ENCODE measurements at regions not wholly inside any gene's neighbourhood (a gene's known extent, or its start where the extent isn't known, plus 50 kb on each side); places are given as distances from the start of the nearest gene placed in this dataset.

GRCh38 chr17:6893382-6894205 is 62.1 kb upstream of the TEKT1 start:
- DNase-seq (ENCODE audit: insufficient read length, low spot score) (no peak), FAIRE-seq (no peak)
- no peak for TF ChIP-seq POLR2A (IDR thresholded peaks at IDR 0.05; ENCODE audit: low read depth, low read length)
- no peak for TF ChIP-seq POU2F2 (IDR thresholded peaks at IDR 0.05; ENCODE audit: low read depth, low read length)
- no peak for TF ChIP-seq PAX5 (IDR thresholded peaks at IDR 0.05; ENCODE audit: insufficient read depth, low read length, severe bottlenecking)
- no peak for TF ChIP-seq SPI1 (IDR thresholded peaks at IDR 0.05; ENCODE audit: low read depth, low read length)
- no peak for TF ChIP-seq POLR2AphosphoS5 (IDR thresholded peaks at IDR 0.05; ENCODE audit: low read depth, low read length)
- no peak for TF ChIP-seq TAF1 (IDR thresholded peaks at IDR 0.05; ENCODE audit: low read depth, low read length)

- DNase-seq (ENCODE audit: insufficient read length, low spot score) = peak; percentile 32
- TF ChIP-seq POLR2AphosphoS5 (IDR thresholded peaks at IDR 0.05; ENCODE audit: low read depth, low read length) = no peak
- no peak for TF ChIP-seq SPI1 (IDR thresholded peaks at IDR 0.05; ENCODE audit: low read depth, low read length)
- no peak for TF ChIP-seq PAX5 (IDR thresholded peaks at IDR 0.05; ENCODE audit: insufficient read depth, low read length, severe bottlenecking)
- TF ChIP-seq POU2F2 (IDR thresholded peaks at IDR 0.05; ENCODE audit: low read depth, low read length) = no peak
- TF ChIP-seq TAF1 (IDR thresholded peaks at IDR 0.05; ENCODE audit: low read depth, low read length) = no peak
- no peak for TF ChIP-seq POLR2A (IDR thresholded peaks at IDR 0.05; ENCODE audit: low read depth, low read length)
- FAIRE-seq = no peak
These were observed 62.6 kb upstream of the TEKT1 start for GRCh38 chr17:6894206-6894528.

GRCh38 chr17:6901086-6901485 is 69.6 kb upstream of the TEKT1 start:
- TF ChIP-seq PAX5 (IDR thresholded peaks at IDR 0.05; ENCODE audit: insufficient read depth, low read length, severe bottlenecking) = no peak
- DNase-seq (ENCODE audit: insufficient read length, low spot score) (no peak), FAIRE-seq (no peak)

GRCh38 chr17:6903326-6903900 is 71.9 kb upstream of the TEKT1 start:
- FAIRE-seq = no peak
- TF ChIP-seq POLR2AphosphoS5 (IDR thresholded peaks at IDR 0.05; ENCODE audit: low read depth, low read length) (no peak), TAF1 (IDR thresholded peaks at IDR 0.05; ENCODE audit: low read depth, low read length) (no peak), PAX5 (IDR thresholded peaks at IDR 0.05; ENCODE audit: insufficient read depth, low read length, severe bottlenecking) (no peak), SPI1 (IDR thresholded peaks at IDR 0.05; ENCODE audit: low read depth, low read length) (no peak), POLR2A (IDR thresholded peaks at IDR 0.05; ENCODE audit: low read depth, low read length) (no peak), POU2F2 (IDR thresholded peaks at IDR 0.05; ENCODE audit: low read depth, low read length) (no peak)
- DNase-seq (ENCODE audit: insufficient read length, low spot score) = no peak

- FAIRE-seq (peak; percentile 59), DNase-seq (ENCODE audit: insufficient read length, low spot score) (no peak)
- no peak for TF ChIP-seq POU2F2 (IDR thresholded peaks at IDR 0.05; ENCODE audit: low read depth, low read length)
- no peak for TF ChIP-seq POLR2A (IDR thresholded peaks at IDR 0.05; ENCODE audit: low read depth, low read length)
- TF ChIP-seq SPI1 (IDR thresholded peaks at IDR 0.05; ENCODE audit: low read depth, low read length) = no peak
- no peak for TF ChIP-seq TAF1 (IDR thresholded peaks at IDR 0.05; ENCODE audit: low read depth, low read length)
- TF ChIP-seq PAX5 (IDR thresholded peaks at IDR 0.05; ENCODE audit: insufficient read depth, low read length, severe bottlenecking) = no peak
- no peak for TF ChIP-seq POLR2AphosphoS5 (IDR thresholded peaks at IDR 0.05; ENCODE audit: low read depth, low read length)
These were observed 77.3 kb upstream of the TEKT1 start for GRCh38 chr17:6908807-6909206.

GRCh38 chr17:6910987-6911603 is 79.6 kb upstream of the TEKT1 start:
- no peak for FAIRE-seq
- DNase-seq (ENCODE audit: insufficient read length, low spot score) = no peak
- TF ChIP-seq PAX5 (IDR thresholded peaks at IDR 0.05; ENCODE audit: insufficient read depth, low read length, severe bottlenecking) (no peak), POLR2AphosphoS5 (IDR thresholded peaks at IDR 0.05; ENCODE audit: low read depth, low read length) (no peak), POLR2A (IDR thresholded peaks at IDR 0.05; ENCODE audit: low read depth, low read length) (no peak), TAF1 (IDR thresholded peaks at IDR 0.05; ENCODE audit: low read depth, low read length) (no peak)

GRCh38 chr17:6912110-6913051 is 80.9 kb upstream of the TEKT1 start:
- DNase-seq (ENCODE audit: insufficient read length, low spot score) (no peak), FAIRE-seq (peak; percentile 50)
- TF ChIP-seq SPI1 (IDR thresholded peaks at IDR 0.05; ENCODE audit: low read depth, low read length) = 0 out of 2 replicates have a peak, but pooled peaks have one; percentile 3
- no peak for TF ChIP-seq TAF1 (IDR thresholded peaks at IDR 0.05; ENCODE audit: low read depth, low read length)

- TF ChIP-seq SPI1 (IDR thresholded peaks at IDR 0.05; ENCODE audit: low read depth, low read length) = no peak
- peak; percentile 49; the same call in 1 of the 2 replicates for TF ChIP-seq POU2F2 (IDR thresholded peaks at IDR 0.05; ENCODE audit: low read depth, low read length)
- FAIRE-seq (peak; percentile 89), DNase-seq (ENCODE audit: insufficient read length, low spot score) (peak; percentile 62)
These were observed 82.0 kb upstream of the ALOX12 start for GRCh38 chr17:6913608-6914443.

GRCh38 chr17:6914711-6915110 is 81.1 kb upstream of the ALOX12 start:
- no peak for TF ChIP-seq TAF1 (IDR thresholded peaks at IDR 0.05; ENCODE audit: low read depth, low read length)
- TF ChIP-seq SPI1 (IDR thresholded peaks at IDR 0.05; ENCODE audit: low read depth, low read length) = no peak
- no peak for TF ChIP-seq PAX5 (IDR thresholded peaks at IDR 0.05; ENCODE audit: insufficient read depth, low read length, severe bottlenecking)
- TF ChIP-seq POLR2A (IDR thresholded peaks at IDR 0.05; ENCODE audit: low read depth, low read length) = no peak
- no peak for TF ChIP-seq POU2F2 (IDR thresholded peaks at IDR 0.05; ENCODE audit: low read depth, low read length)
- TF ChIP-seq POLR2AphosphoS5 (IDR thresholded peaks at IDR 0.05; ENCODE audit: low read depth, low read length) = no peak
- DNase-seq (ENCODE audit: insufficient read length, low spot score) (no peak), FAIRE-seq (peak; percentile 48)
